ENCODE measurements at regions not wholly inside any gene's neighbourhood (a gene's known extent, or its start where the extent isn't known, plus 50 kb on each side); places are given as distances from the start of the nearest gene placed in this dataset.

- DNase-seq, result no peak
- Histone ChIP-seq H3K9me3 (ENCODE audit: control insufficient read depth in 4 of 4, insufficient read depth in 3 of 4, low read length in 3 of 4) (peaks cover 0 to 1% (median 0%) of the 10 kb centered on the region in 4 donors), H3K4me3 (no peak overlapping the region), H3K36me3 (ENCODE audit: control insufficient read depth in 4 of 4, insufficient read depth in 4 of 4, low read length in 4 of 4) (no peaks in the 10 kb centered on the region), H3K27ac (ENCODE audit: low read depth in 1 of 2, low read length in 1 of 2) (no peak overlapping the region), H3K27me3 (ENCODE audit: control insufficient read depth in 3 of 3, insufficient read depth in 3 of 3, low read length in 2 of 3) (peaks cover 0 to 3% (median 2%) of the 10 kb centered on the region in 3 donors), H3K9ac (ENCODE audit: insufficient read depth in 1 of 2, low read length in 2 of 2) (no peak overlapping the region), H3K4me1 (ENCODE audit: control insufficient read depth in 5 of 5, insufficient read depth in 5 of 5, low read length in 5 of 5) (peaks cover 0 to 7% (median 0%) of the 10 kb centered on the region in 5 donors)
- no peak for ATAC-seq (ENCODE audit: insufficient read depth, low FRiP score)
- WGBS, 2 donors, result 70 to 88% methylated on average over 3 of the region's 3 CpGs
- TF ChIP-seq, protein P1, sequence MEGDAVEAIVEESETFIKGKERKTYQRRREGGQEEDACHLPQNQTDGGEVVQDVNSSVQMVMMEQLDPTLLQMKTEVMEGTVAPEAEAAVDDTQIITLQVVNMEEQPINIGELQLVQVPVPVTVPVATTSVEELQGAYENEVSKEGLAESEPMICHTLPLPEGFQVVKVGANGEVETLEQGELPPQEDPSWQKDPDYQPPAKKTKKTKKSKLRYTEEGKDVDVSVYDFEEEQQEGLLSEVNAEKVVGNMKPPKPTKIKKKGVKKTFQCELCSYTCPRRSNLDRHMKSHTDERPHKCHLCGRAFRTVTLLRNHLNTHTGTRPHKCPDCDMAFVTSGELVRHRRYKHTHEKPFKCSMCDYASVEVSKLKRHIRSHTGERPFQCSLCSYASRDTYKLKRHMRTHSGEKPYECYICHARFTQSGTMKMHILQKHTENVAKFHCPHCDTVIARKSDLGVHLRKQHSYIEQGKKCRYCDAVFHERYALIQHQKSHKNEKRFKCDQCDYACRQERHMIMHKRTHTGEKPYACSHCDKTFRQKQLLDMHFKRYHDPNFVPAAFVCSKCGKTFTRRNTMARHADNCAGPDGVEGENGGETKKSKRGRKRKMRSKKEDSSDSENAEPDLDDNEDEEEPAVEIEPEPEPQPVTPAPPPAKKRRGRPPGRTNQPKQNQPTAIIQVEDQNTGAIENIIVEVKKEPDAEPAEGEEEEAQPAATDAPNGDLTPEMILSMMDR (IDR thresholded peaks at IDR 0.05; ENCODE audit: control extremely low read depth, extremely low read depth), result no peak
Measured at GRCh38 chr9:99300603-99301002, 78.5 kb downstream of the SEC61B start.

- H3K9ac ChIP-seq (ENCODE audit: insufficient read depth in 1 of 2, low read length in 2 of 2), result no peak overlapping the region
- no peak for ATAC-seq (ENCODE audit: insufficient read depth, low FRiP score)
- H3K4me3 ChIP-seq, result no peak overlapping the region
- no peak overlapping the region for H3K27ac ChIP-seq (ENCODE audit: low read depth in 1 of 2, low read length in 1 of 2)
- peaks cover 0 to 3% (median 0%) of the 10 kb centered on the region in 3 donors for H3K27me3 ChIP-seq (ENCODE audit: control insufficient read depth in 3 of 3, insufficient read depth in 3 of 3, low read length in 2 of 3)
- WGBS, 2 donors, result 66 to 74% methylated on average over 6 of the region's 6 CpGs
- no peaks in the 10 kb centered on the region for H3K36me3 ChIP-seq (ENCODE audit: control insufficient read depth in 4 of 4, insufficient read depth in 4 of 4, low read length in 4 of 4)
- no peak for DNase-seq
- TF ChIP-seq, protein P1 (IDR thresholded peaks at IDR 0.05; ENCODE audit: control extremely low read depth, extremely low read depth), result no peak
- H3K4me1 ChIP-seq (ENCODE audit: control insufficient read depth in 5 of 5, insufficient read depth in 5 of 5, low read length in 5 of 5), result no peaks in the 10 kb centered on the region
- H3K9me3 ChIP-seq (ENCODE audit: control insufficient read depth in 4 of 4, insufficient read depth in 3 of 4, low read length in 3 of 4), result peaks cover 0 to 1% (median 0%) of the 10 kb centered on the region in 4 donors
Measured at GRCh38 chr9:99303177-99303576, 81.1 kb downstream of the SEC61B start.

- WGBS, 2 donors, result 91 to 96% methylated on average over 8 of the region's 8 CpGs
- ATAC-seq (ENCODE audit: insufficient read depth, low FRiP score) (no peak), DNase-seq (no peak)
- Histone ChIP-seq H3K4me3 (no peak overlapping the region), H3K27ac (ENCODE audit: low read depth in 1 of 2, low read length in 1 of 2) (no peak overlapping the region), H3K9ac (ENCODE audit: insufficient read depth in 1 of 2, low read length in 2 of 2) (no peak overlapping the region), H3K4me1 (ENCODE audit: control insufficient read depth in 5 of 5, insufficient read depth in 5 of 5, low read length in 5 of 5) (no peaks in the 10 kb centered on the region), H3K27me3 (ENCODE audit: control insufficient read depth in 3 of 3, insufficient read depth in 3 of 3, low read length in 2 of 3) (no peaks in the 10 kb centered on the region), H3K36me3 (ENCODE audit: control insufficient read depth in 4 of 4, insufficient read depth in 4 of 4, low read length in 4 of 4) (no peaks in the 10 kb centered on the region), H3K9me3 (ENCODE audit: control insufficient read depth in 4 of 4, insufficient read depth in 3 of 4, low read length in 3 of 4) (peaks cover 0 to 1% (median 0%) of the 10 kb centered on the region in 4 donors)
- TF ChIP-seq, protein P1 (IDR thresholded peaks at IDR 0.05; ENCODE audit: control extremely low read depth, extremely low read depth), result no peak
Measured at GRCh38 chr9:99305124-99305523, 83.0 kb downstream of the SEC61B start.
